NOMO-1 (cell line): ENCODE measurements at regions not wholly inside any gene's neighbourhood (a gene's known extent, or its start where the extent isn't known, plus 50 kb on each side); places are given as distances from the start of the nearest gene placed in this dataset.

ENCODE experiments used
- DNase-seq, 2 experiments: peaks; one replicate each; lab custom pipeline; 2025; ENCODE audit not compliant: unreplicated experiment in 2 of 2; lab: John Stamatoyannopoulos, UW

DNA sequence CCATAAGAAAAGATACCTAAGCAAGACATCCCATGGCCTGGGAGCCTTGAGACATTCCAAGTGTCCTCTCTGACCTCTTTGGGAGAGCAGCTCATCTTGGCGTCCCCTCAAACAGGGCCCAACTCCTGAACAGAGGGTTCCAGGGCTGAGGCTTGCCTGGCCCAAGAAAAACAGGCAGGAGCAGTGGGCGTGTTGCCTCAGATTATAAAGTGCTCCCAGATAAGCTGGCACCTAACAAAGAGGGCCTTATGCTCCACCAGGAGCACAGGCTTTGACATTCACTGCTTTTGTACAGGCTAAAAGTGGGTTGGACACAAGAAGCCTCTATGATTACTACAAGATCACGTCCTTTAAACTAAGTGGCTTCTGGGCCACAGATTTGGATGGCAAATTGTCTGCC, 193.1 kb downstream of the FGFR2 start:
- DNase-seq = no peak

DNA sequence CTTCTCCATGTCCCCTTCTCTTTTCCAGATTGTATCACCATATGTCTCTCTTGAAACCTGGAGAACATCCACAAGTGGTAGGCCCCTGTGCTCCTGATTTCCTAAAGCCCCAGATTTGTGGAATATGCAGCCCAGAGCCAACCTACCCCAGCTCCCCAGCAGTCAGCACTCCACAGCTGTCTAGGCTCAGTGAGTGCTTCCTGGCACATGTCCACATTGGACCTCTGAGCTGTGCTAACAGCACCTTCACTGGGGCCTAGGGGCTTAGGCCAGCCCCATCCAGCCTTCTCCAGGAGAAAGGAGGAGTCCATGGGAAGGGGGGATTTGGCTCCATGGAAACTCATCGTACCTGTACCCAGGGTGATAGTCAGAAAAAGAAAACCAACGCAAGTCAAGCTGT, 192.7 kb downstream of the FGFR2 start:
- DNase-seq = no peak

DNA sequence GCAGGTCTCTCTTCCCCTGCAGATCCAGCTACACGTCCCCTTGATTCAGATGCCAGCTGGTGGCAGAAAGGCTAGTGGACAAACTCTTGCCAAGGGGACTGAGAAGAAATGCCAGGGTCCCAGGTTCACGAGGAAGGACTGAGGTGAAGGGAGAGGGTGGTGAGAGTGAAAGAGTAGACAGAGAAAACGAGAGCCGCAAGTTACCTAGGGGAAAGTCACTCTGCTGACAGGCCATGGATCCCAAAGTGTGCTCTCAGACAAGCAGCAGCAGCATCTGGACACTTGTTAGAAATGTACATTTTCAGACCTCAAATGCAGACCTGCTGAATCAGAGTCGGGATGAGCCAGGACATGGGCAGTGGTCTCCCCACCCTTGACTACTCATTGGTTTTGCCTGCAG, 192.3 kb downstream of the FGFR2 start:
- DNase-seq = no peak

DNA sequence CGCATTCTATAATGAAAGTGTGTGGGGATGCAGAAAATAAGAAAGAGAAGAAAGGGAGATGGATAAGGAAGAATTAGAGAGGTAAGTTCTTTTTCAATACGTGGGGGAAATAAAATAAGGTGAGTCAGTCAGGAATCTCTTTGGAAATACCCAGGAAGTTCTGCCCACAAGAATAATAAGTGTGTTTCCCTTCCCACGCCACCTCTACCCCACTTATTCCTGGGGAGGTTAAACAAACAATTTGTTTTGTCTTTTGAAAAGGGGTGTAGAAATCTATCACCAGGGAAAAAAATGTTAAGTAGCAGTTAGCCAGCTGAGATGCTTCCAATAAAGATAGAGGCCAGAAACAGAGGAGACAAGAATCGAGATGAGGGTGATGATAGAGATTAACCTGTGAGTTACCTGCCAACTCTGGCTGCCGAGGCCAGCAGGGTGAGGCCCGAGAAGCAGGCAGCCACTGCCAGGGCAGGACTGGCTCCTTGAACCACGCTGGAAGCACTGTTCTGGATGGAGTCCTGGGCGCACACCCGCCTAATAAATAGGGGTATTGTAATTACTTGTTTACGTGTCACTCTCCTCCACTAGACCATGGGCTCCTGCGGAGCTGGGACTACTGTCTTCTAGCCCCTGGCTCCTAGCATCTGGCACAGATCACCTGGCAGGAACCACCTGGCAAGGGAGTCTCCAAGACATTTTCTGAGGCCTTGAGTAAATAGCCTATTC, 191.3 kb downstream of the FGFR2 start:
- no peak for DNase-seq

DNA sequence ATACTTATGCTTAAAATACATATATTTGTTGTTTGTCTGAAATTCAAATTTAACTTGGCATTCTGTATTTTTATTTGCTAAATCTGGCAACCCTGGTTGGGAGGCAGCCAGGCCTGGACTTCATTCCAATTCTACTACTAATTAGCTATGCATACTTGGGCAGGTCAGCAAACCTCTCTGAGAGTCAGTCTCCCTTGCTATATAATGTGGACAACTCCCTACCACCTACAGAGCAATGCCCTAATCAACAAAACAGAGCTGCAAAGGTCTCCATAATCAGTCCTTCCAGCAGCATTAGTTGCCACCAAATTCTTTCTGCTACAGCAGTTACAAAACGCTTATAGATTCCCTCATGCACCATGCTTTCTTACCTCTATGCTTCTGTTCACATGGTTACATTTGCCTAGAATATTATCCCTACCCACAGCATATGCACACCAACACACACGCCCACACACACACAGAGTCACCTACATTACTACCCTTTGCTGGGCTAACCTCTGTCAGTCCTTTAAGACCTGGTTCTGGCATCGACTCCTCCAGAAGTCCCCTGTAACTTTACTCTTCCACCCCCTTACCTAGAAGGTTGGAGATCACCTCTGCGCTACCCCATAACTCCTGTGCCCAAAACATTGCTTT, 188.7 kb downstream of the FGFR2 start:
- DNase-seq = no peak

DNA sequence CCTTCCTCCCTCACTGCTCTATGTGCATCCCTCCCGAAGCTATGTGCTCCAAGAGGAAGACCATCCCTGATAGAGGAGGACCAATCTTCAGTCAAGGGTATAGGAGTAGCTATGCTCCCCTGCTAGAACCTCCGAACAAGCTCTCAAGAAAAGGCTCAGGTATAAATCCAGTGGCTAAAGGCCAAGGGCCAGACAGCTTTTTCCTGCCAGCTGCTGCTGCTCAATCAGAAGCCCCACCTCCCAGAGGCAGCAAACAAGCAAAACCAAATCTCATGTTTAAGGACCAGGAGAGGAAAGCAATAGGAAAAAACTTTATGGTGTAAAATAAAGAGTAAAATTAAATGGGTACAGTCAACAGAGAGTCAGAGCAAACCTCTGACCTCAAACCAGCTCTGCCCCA, 187.2 kb downstream of the FGFR2 start:
- DNase-seq = no peak

DNA sequence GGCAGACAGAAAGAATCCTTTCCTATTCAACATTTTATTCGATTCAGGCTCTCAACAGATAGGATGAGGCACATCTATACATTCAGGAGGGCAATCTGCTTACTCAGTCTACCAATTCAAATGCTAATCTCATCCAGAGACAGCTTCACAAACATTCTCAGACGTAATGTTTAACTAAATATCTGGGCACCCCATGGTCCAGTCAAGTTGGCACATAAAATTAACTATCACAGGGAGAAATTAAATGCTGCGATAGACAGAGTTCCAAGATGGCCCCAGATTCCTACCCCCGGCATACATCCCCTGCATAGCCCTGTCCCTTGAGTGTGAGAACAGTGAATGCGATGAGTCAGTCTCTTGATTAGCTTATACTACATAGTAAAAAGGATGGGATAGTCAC, 184.3 kb downstream of the FGFR2 start:
- DNase-seq = no peak

DNA sequence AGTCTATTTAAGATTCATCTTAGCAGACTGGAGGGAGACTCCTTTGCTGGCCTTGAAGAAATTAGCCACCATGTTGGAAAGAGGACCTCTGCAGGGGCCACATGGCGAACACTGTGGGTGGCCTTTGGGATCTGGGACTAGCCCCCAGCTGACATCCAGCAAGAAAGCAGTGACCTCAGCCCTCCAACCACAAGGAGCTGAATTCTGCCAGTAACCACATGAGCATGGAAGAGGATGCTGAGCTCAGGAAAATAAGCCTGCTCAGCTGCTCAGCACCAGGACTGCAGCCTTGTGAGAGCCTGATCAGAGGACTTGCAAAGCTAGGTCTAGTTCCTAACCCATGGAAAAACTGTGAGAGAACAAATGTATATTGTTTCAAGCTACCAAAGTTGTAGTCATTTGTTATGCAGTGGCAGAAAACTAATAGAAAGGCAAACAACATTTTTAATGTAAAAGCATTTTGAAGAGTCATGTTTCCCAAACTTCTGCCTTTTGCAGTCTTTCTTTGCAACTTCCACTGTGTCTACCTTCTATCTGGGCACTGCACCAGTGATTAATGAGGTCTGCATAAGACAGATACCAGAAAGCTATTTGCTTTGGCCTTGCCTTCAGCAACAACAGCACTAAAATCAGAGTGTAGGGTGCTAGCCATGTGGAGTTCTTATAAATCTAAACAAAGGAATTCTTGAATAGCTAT, 183.7 kb downstream of the FGFR2 start:
- DNase-seq = no peak

DNA sequence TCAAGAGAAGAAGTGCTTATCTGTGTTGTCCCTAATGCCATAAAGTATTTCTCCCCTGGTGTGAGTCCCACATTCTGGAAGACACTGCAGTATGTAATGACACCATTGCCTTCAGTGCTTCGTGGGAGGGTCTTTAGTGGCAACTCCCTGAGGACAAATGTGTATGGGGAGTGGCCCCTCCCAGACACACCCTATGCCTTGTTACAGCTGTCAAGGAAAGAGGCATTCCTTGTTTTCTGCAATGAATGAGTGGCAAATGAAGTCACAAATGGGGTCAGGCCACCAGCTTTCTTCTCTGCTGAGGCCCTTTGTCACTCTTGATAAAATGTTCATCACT, 183.2 kb downstream of the FGFR2 start:
- no peak for DNase-seq

DNA sequence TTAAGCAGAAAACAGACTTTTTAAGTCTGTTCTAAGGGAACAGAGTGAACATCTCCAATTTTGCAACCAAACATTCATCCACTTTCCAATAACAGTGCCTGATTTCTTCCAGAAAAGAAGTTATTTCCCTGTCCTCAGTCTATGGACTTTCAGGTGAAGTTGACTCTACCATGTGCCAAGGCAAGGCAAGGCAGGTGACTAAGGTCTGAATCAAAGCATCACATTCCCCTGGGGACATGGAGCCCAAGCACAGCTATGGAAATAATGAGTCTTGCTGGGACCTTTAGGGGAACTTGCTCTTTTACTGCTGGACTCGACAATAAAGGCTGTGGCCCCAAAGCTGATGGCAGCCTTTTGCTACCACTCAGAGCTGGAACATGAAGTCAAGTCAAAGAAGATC, 182.2 kb downstream of the FGFR2 start:
- no peak for DNase-seq

DNA sequence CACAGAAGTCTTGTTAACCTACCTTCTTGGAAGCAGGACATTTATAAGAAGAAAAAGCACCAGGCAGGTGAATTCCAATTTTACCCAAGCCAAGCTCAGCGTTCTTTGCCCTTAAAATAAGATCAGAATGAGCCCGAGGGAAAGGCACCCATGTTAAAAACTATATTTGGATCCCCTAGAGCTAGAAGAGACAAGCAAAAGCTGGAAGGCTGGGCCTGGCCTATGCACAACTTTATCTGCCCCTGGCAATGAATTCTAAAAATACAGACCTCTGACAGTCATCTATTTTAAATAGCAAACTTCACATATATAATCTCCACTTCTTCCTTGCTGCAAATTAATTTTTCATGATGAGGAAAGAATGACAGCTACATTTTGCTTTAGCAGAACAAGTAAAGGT, 180.9 kb downstream of the FGFR2 start:
- no peak for DNase-seq

DNA sequence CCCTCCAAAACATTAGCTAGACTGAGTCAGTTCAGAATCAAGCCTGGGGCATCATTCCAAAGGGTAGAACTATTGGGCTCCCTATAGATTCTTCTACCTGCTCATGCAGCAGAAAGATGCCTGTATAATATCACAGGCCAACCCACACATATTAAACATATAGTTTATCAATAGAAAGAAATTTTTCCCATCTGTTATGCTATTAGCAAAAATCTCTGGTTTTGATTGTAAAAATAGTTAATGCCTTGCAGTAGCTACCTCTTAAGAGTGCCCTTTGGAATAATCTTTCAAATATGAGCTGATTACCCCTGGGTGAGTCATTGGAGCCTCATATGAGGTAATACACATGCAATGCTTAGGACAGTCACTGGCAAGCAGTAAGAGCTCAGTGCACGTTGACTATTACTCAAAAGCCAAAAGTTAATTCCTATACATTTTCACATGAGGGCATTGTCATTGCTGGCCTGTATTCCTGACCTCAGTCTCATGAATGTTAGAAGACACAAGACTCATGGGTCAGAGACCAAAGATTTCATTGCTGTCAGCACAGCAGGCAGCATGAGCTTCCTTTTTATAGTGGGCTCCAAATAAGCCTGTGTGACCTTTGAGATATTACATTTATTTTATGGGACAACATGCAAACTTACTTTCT, 180.0 kb downstream of the FGFR2 start:
- no peak for DNase-seq

DNA sequence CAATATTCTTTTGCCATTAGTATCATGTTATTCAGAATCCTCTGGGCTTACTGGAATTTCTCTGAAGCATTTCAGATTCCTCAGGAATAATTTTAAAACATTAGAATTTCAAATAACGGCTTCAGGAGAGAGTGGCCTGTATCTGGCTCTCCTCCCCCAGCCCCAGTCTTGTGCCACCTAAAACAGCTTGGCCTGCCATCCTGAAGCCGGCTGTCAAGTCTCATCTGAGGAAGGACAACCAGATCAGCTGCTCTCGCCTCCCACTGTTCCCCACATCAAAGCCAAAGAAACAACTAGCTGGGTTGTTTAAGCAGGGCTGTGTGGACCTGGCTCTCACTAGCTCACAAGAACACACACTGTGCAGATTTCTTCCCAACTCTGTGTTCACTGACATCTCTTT, 178.2 kb downstream of the FGFR2 start:
- DNase-seq = no peak

DNA sequence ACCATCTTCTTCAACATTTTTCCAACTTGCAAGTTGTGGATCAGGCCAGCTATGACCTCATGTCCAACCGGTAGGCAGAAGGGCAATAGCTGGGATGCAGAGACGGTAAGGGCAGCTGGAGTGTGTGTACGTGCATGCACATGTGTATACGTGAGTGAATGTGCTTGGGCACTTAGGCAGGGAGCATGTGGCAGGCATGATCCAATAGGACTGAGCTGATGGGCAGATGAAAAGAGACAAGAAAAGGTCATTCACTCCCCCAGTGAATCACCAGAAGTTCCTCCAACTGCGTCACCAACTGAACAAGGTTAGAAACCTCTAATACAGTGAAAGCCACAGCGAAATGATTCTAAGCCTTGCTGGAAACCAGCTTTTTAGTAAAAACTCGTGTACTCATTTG, 176.1 kb downstream of the FGFR2 start:
- no peak for DNase-seq

DNA sequence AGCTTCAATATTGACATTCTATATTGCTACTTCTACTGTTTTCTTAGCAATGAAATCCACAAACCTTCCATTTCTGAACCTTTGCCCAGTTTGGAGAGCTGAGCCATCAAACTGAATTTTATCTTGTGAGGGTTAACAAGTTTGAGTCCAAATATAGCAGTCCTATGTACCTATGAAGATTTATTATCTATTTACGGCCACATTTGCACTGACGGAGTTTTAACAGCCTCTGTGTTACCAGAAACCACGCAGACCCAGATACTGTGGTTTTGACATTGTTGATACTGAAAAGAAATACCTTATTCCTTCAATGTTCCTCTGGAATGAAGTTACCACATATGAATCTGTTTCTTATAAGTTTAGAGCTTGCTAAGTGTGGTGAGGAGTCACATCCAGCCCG, 172.6 kb downstream of the FGFR2 start:
- no peak for DNase-seq

DNA sequence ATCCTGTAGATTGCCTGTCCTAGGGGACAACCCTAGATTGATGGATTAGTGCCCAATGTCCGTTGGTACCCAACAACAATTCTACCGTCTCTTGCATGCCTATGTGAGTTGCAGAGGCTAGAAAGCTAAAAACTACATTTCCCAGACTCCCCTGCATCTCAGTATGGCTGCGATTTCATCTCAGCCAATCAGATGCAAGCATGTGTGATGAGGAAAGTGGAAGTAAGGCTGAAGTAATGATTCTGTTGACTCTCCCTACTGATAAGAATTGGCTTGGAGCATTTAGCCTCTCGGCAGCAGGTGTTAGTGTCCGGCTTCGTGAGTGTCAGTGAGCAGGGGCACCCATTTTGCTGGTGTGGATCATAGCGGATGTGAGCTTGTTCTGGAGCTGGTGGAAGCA, 171.9 kb downstream of the FGFR2 start:
- DNase-seq = no peak
